ENCODE measurements at regions not wholly inside any gene's neighbourhood (a gene's known extent, or its start where the extent isn't known, plus 50 kb on each side); places are given as distances from the start of the nearest gene placed in this dataset.
"Not testable (repeated sequence)": the region's sequence is repeated elsewhere in the genome, so short reads cannot be mapped to it uniquely, and the experiment has no call there.

DNA sequence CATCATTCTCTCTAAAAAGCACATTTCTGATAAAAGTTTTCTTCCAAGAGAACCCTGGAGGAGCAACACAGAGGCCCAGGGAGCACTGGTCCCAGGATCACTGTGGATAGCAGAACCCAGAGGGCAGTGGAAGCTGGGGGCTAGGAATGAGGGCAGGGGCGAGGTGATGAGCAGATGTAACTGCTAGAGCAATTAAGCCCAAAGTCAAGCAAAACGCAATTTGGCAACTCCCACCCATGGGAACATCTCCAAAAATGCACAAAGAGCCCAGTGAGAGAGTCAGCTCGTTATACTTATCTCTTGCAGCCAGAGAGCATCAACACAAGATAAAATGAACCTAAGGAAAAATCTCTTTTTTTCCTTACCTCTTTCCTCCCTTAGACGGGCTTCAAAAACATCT is 284.2 kb downstream of the TBC1D4 start:
- Mint-ChIP-seq H3K9me3 (no peaks in the 10 kb centered on the region), H3K27ac (no peak overlapping the region), H3K27me3 (peaks cover 10% of the 10 kb centered on the region), H3K4me3 (no peak overlapping the region), H3K4me1 (no peaks in the 10 kb centered on the region), H3K36me3 (ENCODE audit: low read depth) (no peaks in the 10 kb centered on the region)
- intact Hi-C loops (cut with micrococcal nuclease): no loop called here
- DNase-seq: no peak

DNA sequence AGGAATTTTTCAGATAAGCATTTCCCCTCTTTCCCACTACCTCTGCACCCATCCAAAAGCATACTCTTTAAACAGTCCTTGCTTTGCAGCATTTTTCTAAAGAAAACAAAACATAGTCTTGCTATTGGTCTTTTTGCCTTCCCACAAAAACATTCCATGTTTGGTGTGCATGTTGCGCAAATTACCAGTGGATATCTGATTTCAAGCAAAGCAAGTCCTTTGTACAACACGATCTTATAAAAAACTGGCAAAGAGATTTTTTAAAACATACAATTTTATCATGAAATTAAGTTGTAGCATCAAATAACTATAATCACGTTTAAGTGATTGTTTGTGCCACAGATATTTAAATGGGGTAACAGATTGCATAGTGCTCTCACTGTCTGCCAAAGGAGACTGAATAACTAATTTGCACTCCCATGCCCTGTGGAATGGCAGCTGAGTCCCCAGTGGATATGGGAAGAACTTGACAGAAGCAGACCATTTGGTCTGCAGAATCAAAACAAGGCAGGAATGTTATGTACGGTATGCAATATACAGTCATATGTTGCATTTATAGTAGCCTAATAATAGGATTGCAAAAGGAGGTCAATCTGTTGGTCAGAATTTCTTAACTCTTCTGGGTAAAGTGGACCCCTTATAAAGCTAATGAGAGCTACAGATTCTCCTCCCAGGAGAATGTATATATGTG is 285.7 kb downstream of the TBC1D4 start:
- H3K4me3 Mint-ChIP-seq: no peak overlapping the region
- intact Hi-C loops (cut with micrococcal nuclease): no loop called here
- peaks cover 10% of the 10 kb centered on the region for H3K27me3 Mint-ChIP-seq
- no peak overlapping the region for H3K27ac Mint-ChIP-seq
- no peaks in the 10 kb centered on the region for H3K36me3 Mint-ChIP-seq (ENCODE audit: low read depth)
- H3K4me1 Mint-ChIP-seq: no peaks in the 10 kb centered on the region
- H3K9me3 Mint-ChIP-seq: no peaks in the 10 kb centered on the region
- no peak for DNase-seq

DNA sequence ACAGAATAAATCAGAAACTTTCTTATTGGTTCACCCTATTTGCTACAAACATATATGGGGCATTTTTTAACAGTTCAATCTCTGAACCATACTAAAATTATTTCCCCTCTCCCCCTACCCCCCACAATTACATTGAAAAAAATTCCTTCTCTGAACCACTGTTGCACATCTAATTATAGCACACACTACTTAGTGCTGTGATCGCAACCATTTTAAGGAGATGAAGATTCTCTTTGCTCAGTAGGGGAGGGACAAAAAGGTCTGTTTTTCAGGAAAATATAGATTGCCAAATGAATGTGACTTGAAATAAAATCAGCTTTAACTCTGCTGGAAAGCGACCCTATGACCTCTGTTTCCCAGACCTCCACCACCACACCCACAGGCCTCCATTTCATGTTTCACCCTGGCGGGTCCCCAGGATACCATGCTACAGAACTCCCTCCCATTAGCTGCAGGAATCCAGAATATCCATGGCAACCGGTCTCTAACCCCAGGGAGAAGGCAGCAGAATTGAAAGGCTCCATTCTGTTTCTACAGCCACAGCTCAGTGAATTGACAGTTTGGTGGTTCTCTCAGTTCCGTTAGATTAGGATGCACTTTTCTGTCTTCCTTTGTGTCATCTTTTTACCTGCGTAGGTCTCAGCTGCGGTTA is 286.3 kb downstream of the TBC1D4 start:
- no peak overlapping the region for H3K27ac Mint-ChIP-seq
- no peaks in the 10 kb centered on the region for H3K4me1 Mint-ChIP-seq
- H3K27me3 Mint-ChIP-seq: peaks cover 10% of the 10 kb centered on the region
- DNase-seq: no peak
- H3K4me3 Mint-ChIP-seq: no peak overlapping the region
- H3K9me3 Mint-ChIP-seq: no peaks in the 10 kb centered on the region
- intact Hi-C loops (cut with micrococcal nuclease): no loop called here
- no peaks in the 10 kb centered on the region for H3K36me3 Mint-ChIP-seq (ENCODE audit: low read depth)

DNA sequence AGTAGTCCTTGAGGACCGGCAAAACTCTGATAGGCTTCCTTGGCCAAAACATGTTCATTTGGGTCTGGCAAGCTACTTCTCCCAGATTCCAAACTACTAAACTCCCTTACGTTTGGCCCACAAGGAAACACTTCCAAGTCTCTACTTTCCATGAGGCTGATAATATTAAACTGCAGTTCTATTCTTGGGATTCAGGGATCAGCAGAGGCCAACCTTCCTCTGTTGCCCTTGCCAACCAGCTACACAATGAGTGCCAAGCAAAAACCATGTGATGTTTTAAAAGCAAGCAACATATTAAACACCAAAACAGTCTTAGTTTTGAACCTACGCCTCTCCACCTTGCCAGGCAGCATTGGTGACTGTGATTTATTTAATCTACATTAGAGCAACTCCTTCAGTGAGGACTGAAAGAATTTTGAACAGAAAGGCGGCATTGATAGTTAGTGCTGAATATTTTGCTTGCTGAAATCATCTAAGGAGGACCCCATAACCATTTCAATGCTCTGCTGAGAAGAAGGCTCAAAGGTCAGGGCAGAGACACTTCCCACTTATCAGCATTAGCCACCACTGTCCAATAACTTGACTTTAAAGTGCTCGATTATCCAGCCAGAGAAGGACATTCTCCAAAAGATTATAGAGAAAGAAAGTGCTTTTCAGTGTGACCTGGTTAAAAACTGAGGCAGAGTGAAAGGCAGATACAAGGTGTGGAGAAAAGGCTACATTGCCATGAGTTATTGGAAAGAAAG is 287.1 kb downstream of the TBC1D4 start:
- H3K27ac Mint-ChIP-seq: no peak overlapping the region
- H3K36me3 Mint-ChIP-seq (ENCODE audit: low read depth): no peaks in the 10 kb centered on the region
- H3K27me3 Mint-ChIP-seq: peaks cover 10% of the 10 kb centered on the region
- no peaks in the 10 kb centered on the region for H3K4me1 Mint-ChIP-seq
- DNase-seq: no peak
- H3K9me3 Mint-ChIP-seq: no peaks in the 10 kb centered on the region
- intact Hi-C loops (cut with micrococcal nuclease): no loop called here
- H3K4me3 Mint-ChIP-seq: no peak overlapping the region

DNA sequence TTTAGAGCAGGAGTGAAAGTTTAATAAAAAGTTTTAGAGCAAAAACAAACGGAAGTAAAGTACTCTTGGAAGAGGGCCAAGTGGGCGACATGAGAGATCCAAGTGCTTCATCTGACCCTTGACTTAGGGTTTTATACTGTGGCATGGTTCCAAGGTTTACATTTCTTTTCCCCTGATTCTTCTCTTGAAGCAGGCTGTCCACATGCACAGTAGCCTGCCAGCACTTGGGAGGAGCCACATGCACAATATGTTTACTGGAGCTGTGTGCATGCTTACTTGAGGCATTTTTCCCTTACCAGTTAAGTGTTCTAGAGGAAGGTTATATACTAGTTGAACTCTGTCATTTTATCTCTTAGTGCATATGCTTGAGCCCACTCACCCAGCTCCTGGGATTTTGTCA is 295.6 kb downstream of the TBC1D4 start:
- H3K36me3 Mint-ChIP-seq (ENCODE audit: low read depth): no peaks in the 10 kb centered on the region
- no peaks in the 10 kb centered on the region for H3K4me1 Mint-ChIP-seq
- H3K4me3 Mint-ChIP-seq: no peak overlapping the region
- DNase-seq: no peak
- H3K27me3 Mint-ChIP-seq: no peaks in the 10 kb centered on the region
- no peak overlapping the region for H3K27ac Mint-ChIP-seq
- no peaks in the 10 kb centered on the region for H3K9me3 Mint-ChIP-seq
- intact Hi-C loops (cut with micrococcal nuclease): no loop called here

DNA sequence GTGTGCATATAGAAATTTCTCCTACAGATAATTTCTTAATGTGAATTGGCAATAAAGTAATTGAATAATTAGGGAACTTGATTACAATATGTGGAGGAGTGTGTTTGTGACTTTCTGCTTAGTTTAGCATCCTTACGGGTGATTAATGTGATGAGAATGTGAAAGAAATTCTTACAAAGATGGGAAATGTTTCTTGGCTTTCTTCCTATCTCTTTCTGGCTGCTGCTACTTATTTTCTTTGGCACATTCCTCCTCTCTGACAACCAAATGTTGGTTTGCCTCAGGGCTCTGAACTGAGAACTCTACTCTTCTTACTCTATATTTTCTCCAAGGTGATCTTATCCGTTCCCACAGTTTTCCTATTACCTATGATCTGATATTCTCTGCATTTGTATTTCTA is 300.1 kb downstream of the TBC1D4 start:
- H3K4me3 Mint-ChIP-seq: no peak overlapping the region
- intact Hi-C loops (cut with micrococcal nuclease): no loop called here

DNA sequence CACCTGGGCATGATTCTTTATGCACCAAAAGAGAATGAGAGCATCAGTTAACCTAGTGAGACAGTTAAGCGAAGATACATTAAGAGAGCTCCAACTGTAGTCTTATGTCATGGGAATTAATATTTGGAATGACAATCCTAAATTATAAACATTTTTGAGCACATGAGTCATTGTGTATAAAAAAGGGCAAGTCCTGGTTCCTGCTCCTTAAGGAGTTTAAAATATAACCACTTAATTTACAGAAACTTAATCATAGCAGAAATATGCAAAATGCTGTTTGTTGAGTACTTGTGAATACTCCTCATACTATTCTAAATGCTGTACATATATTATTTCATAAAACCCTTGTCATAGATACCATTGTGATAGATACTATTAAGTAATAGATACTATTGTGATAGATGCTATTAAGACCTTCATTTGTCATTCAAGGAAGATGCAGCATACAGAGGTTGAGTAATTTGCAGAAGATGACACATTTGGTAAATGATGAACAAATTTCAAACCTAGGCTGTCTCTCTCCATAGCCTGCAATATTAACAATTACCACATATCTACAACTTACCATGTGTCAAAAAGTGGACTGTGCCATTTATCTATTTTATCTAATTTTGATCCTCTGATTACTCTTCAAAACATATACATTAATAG is 301.0 kb downstream of the TBC1D4 start:
- intact Hi-C loops (cut with micrococcal nuclease): no loop called here
- DNase-seq: no peak
- Mint-ChIP-seq H3K4me1 (no peaks in the 10 kb centered on the region), H3K9me3 (peaks cover 3% of the 10 kb centered on the region), H3K36me3 (ENCODE audit: low read depth) (no peaks in the 10 kb centered on the region), H3K27me3 (no peaks in the 10 kb centered on the region), H3K4me3 (no peak overlapping the region), H3K27ac (no peak overlapping the region)

More for the DNA sequence above, 300.1 kb downstream of the TBC1D4 start:
- Mint-ChIP-seq H3K27me3 (no peaks in the 10 kb centered on the region), H3K9me3 (no peaks in the 10 kb centered on the region), H3K27ac (no peak overlapping the region), H3K36me3 (ENCODE audit: low read depth) (no peaks in the 10 kb centered on the region), H3K4me1 (no peaks in the 10 kb centered on the region)
- no peak for DNase-seq

DNA sequence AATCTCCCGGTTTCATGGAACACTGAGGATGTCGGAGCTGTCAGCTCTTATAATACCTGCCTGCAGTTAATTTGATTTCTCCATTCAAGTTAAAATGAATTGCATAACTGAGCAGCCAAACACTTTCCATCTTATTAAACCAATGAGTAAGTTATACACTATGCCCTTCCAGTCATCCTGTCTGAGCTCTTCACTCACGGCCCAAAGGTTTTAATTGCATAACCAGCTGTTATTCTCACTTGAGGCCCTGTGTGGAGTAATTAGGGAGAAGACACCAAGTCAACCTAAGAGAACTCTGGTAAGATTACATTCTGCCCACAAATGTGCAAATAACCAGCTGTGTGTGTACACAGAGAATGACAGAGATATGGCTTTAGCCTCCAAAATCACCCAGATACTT is 303.5 kb downstream of the TBC1D4 start:
- no peak overlapping the region for H3K4me3 Mint-ChIP-seq
- no peak for DNase-seq
- H3K9me3 Mint-ChIP-seq: peaks cover 4% of the 10 kb centered on the region
- H3K27ac Mint-ChIP-seq: no peak overlapping the region
- no peaks in the 10 kb centered on the region for H3K27me3 Mint-ChIP-seq
- H3K4me1 Mint-ChIP-seq: no peaks in the 10 kb centered on the region
- H3K36me3 Mint-ChIP-seq (ENCODE audit: low read depth): no peaks in the 10 kb centered on the region
- intact Hi-C loops (cut with micrococcal nuclease): no loop called here

DNA sequence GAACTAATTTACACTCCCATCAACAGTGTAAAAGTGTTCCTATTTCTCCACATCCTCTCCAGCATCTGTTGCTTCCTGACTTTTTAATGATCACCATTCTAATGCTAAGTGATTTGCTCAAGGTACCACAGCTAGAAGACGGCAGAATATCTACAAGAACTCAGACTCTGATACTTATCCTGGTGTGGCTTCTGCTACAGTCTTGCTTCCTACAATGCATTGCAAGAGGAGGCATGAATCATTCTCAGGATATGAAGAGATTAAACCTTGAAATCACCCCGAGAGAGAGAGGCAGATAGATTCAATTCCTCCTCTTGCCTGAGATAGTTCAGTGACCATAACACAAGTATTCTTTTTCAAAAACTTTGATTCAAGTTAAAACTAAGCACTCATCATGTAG is 306.4 kb downstream of the TBC1D4 start:
- no peak overlapping the region for H3K27ac Mint-ChIP-seq
- peaks cover 4% of the 10 kb centered on the region for H3K9me3 Mint-ChIP-seq
- intact Hi-C loops (cut with micrococcal nuclease): no loop called here

DNA sequence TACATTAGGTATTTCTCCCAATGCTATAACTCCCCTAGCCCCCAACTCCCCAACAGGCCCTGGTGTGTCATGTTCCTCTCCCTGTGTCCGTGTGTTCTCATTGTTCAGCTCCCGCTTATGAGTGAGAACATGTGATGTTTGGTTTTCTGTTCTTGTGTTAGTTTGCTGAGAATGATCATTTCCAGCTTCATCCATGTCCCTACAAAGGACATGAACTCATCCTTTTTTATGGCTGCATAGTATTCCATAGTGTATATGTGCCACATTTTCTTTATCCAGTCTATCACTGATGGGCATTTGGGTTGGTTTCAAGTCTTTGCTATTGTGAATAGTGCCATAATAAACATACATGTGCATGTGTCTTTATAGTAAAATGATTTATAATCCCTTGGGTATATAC is 306.9 kb downstream of the TBC1D4 start:
- H3K4me1 Mint-ChIP-seq; H3K27ac Mint-ChIP-seq; H3K36me3 Mint-ChIP-seq (ENCODE audit: low read depth); H3K4me3 Mint-ChIP-seq; intact Hi-C loops (cut with micrococcal nuclease); DNase-seq; H3K9me3 Mint-ChIP-seq; H3K27me3 Mint-ChIP-seq: not testable (repeated sequence)

More for the DNA sequence above, 306.4 kb downstream of the TBC1D4 start:
- no peak for DNase-seq
- Mint-ChIP-seq H3K4me3 (no peak overlapping the region), H3K4me1 (no peaks in the 10 kb centered on the region), H3K36me3 (ENCODE audit: low read depth) (no peaks in the 10 kb centered on the region), H3K27me3 (peaks cover 2% of the 10 kb centered on the region)

DNA sequence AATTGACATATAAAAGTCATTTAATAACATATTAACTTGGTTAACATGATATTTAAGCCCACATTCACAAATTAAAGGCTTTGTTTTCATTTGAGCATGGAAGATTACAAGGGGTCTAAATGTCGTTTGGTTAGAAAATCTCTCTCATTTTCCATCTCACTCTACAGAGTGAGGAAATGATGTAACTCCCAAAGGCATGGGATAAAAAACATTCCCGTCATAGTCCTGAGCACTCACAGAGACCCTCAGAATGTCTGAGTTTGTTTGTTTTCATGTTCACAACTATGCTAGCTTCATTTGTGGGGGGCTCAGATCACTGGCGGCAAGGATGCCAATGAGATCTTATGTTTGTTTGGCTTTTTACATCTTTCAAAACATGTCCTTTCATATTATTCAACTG is 307.5 kb downstream of the TBC1D4 start:
- no peaks in the 10 kb centered on the region for H3K4me1 Mint-ChIP-seq
- no peak for DNase-seq
- no peak overlapping the region for H3K4me3 Mint-ChIP-seq
- intact Hi-C loops (cut with micrococcal nuclease): no loop called here
- H3K27me3 Mint-ChIP-seq: peaks cover 2% of the 10 kb centered on the region
- no peak overlapping the region for H3K27ac Mint-ChIP-seq
- no peaks in the 10 kb centered on the region for H3K36me3 Mint-ChIP-seq (ENCODE audit: low read depth)
- peaks cover 4% of the 10 kb centered on the region for H3K9me3 Mint-ChIP-seq

DNA sequence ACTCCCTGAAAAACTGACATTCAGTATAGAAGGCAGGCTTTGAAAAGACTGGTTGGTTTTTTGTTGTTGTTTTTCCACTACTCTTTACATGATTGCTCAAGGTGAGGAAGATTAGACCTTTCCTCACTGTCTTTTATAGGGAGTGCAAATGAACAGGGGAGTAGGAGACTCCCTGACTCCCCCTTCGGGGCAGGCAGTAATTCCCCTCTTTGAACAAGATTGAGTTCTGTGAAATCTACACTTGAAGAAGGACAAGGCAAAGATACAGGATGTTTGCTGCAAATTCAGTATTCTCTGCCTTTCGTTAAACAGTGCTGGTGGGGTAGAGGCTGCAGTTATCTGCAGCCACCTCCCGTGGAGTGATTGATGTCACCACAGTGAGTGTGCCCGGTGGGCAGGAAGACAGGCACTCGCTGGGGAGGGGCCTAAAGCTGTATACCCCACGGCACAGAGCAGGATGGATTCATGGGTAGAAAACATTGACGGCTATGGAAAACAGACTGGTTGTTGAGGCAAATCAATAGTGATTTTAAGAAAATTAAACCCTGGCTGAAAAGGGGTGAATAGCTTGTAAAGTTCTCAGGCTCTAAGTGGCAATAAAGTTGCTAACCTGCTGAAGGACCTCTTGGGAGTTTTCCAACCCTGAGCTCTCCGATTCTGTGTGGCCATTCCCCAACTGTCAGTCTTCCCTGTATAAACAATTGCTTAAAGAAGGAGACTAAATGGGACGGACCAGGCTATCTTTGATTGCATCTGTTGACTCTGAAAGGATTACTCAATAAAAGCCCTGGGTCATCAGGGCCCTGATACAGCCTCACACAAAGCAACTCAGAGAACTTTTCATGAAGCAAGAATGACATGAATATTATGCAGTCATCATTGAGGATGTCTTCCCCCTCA is 308.3 kb downstream of the TBC1D4 start:
- Mint-ChIP-seq H3K36me3 (ENCODE audit: low read depth) (no peaks in the 10 kb centered on the region), H3K27me3 (peaks cover 2% of the 10 kb centered on the region), H3K4me3 (no peak overlapping the region), H3K27ac (no peak overlapping the region), H3K4me1 (no peaks in the 10 kb centered on the region), H3K9me3 (peaks cover 4% of the 10 kb centered on the region)
- intact Hi-C loops (cut with micrococcal nuclease): no loop called here
- no peak for DNase-seq

DNA sequence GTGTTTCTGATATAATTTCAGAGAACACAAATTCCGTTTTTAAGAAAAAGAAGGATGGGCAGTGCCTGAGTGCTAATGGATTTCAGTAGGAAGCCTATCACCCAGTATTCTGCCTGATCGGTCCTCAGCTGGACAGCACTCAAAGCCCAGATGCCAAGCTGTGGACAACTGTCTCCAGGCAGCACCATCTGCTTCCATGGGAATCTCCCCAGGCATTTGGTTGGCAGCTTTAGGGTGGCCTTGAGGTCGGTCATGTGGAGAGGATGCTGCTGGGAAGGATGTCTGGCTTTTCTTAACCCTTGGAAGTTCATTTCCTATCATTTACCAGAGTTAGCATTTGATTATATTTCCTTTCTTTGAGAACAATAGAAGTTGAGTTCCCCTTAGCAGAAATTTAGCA is 311.7 kb downstream of the TBC1D4 start:
- Mint-ChIP-seq H3K36me3 (ENCODE audit: low read depth) (no peaks in the 10 kb centered on the region), H3K27ac (no peak overlapping the region), H3K4me1 (no peaks in the 10 kb centered on the region), H3K4me3 (no peak overlapping the region), H3K27me3 (peaks cover 2% of the 10 kb centered on the region), H3K9me3 (no peaks in the 10 kb centered on the region)
- intact Hi-C loops (cut with micrococcal nuclease): no loop called here
- no peak for DNase-seq

All from activated CD4-positive, alpha-beta T cell treated with anti-CD3 and anti-CD28 coated beads, Interleukin-2, amount 10 ng/mL, durations not matched to agents 24 days and 14 days (primary cell).